Effector memory CD8-positive, alpha-beta T cell (primary cell): ENCODE measurements at regions not wholly inside any gene's neighbourhood (a gene's known extent, or its start where the extent isn't known, plus 50 kb on each side); places are given as distances from the start of the nearest gene placed in this dataset.
A peak's percentile ranks its signal among the peaks of the same experiment; 100 is the strongest.
"Not testable (repeated sequence)": the region's sequence is repeated elsewhere in the genome, so short reads cannot be mapped to it uniquely, and the experiment has no call there.

Source experiments
- ATAC-seq: fragments of 150-1000 bp; cut with Tn5 transposase; replicated peaks from 2 replicates; pipeline ENCODE4 v1.10.0; 2021; ENCODE audit warnings: mild to moderate bottlenecking, moderate library complexity
- DNase-seq, 3 experiments: peaks; one replicate each; pipeline ENCODE4 v3.0.0; 2021
- H3K27ac Mint-ChIP-seq, 2 donors: one replicate each; pipeline ENCODE4 v1.8.0; 2022; ENCODE audit warnings: mild to moderate bottlenecking in 2 of 2, mixed read lengths in 2 of 2, moderate library complexity in 2 of 2
- H3K27me3 Mint-ChIP-seq, 2 donors: one replicate each; pipeline ENCODE4 v1.8.0; 2022; ENCODE audit warnings: mixed read lengths in 2 of 2
- H3K36me3 Mint-ChIP-seq: one replicate; pipeline ENCODE4 v1.8.0; 2022; ENCODE audit warnings: mild to moderate bottlenecking, moderate library complexity, mixed read lengths; ENCODE audit not compliant: insufficient read depth
- H3K4me1 Mint-ChIP-seq, 2 donors: one replicate each; pipeline ENCODE4 v1.8.0; 2022; ENCODE audit warnings: low read depth in 2 of 2, mixed read lengths in 2 of 2
- H3K4me3 Mint-ChIP-seq, 2 donors: one replicate each; pipeline ENCODE4 v1.8.0; 2022; ENCODE audit warnings: mild to moderate bottlenecking in 2 of 2, mixed read lengths in 2 of 2, moderate library complexity in 2 of 2
- H3K9me3 Mint-ChIP-seq, 2 donors: one replicate each; pipeline ENCODE4 v1.8.0; 2022; ENCODE audit warnings: mixed read lengths in 2 of 2

- DNase-seq, result no peak
- Mint-ChIP-seq H3K9me3 (no peaks in the 10 kb centered on the region), H3K4me3 (no peak overlapping the region), H3K27ac (no peak overlapping the region), H3K27me3 (peaks cover 0 to 23% of the 10 kb centered on the region in 2 donors), H3K36me3 (no peaks in the 10 kb centered on the region), H3K4me1 (no peaks in the 10 kb centered on the region)
- no peak for ATAC-seq
Measured at GRCh38 chr3:61354604-61355003, 103.4 kb upstream of the FHIT start.

- no peak for ATAC-seq
- Mint-ChIP-seq H3K4me1 (no peaks in the 10 kb centered on the region), H3K36me3 (no peaks in the 10 kb centered on the region), H3K4me3 (no peak overlapping the region), H3K27ac (no peak overlapping the region), H3K9me3 (peaks cover 0 to 1% of the 10 kb centered on the region in 2 donors), H3K27me3 (peaks cover 0 to 23% of the 10 kb centered on the region in 2 donors)
- no peak for DNase-seq
Measured at GRCh38 chr3:61356685-61357084, 105.4 kb upstream of the FHIT start.

GRCh38 chr3:61357902-61358301 is 106.7 kb upstream of the FHIT start:
- Mint-ChIP-seq H3K27ac (no peak overlapping the region), H3K36me3 (no peaks in the 10 kb centered on the region), H3K27me3 (peaks cover 0 to 23% of the 10 kb centered on the region in 2 donors), H3K4me3 (no peak overlapping the region), H3K9me3 (peaks cover 0 to 1% of the 10 kb centered on the region in 2 donors), H3K4me1 (no peaks in the 10 kb centered on the region)
- ATAC-seq (no peak), DNase-seq (no peak)

- Mint-ChIP-seq H3K4me3 (no peak overlapping the region), H3K27me3 (peaks cover 0 to 23% of the 10 kb centered on the region in 2 donors), H3K4me1 (no peaks in the 10 kb centered on the region), H3K27ac (no peak overlapping the region), H3K9me3 (peaks cover 0 to 1% of the 10 kb centered on the region in 2 donors), H3K36me3 (no peaks in the 10 kb centered on the region)
- DNase-seq (no peak), ATAC-seq (peak; percentile 24)
Measured at GRCh38 chr3:61358364-61358763, 107.1 kb upstream of the FHIT start.

- no peak overlapping the region for H3K4me3 Mint-ChIP-seq
- no peaks in the 10 kb centered on the region for H3K36me3 Mint-ChIP-seq
- H3K27ac Mint-ChIP-seq, result no peak overlapping the region
- ATAC-seq (no peak), DNase-seq (no peak)
- H3K27me3 Mint-ChIP-seq, result peaks cover 0 to 22% of the 10 kb centered on the region in 2 donors
- peaks cover 0 to 4% of the 10 kb centered on the region in 2 donors for H3K9me3 Mint-ChIP-seq
- no peaks in the 10 kb centered on the region for H3K4me1 Mint-ChIP-seq
Measured at GRCh38 chr3:61360297-61360965, 109.2 kb upstream of the FHIT start.

GRCh38 chr3:61369678-61370077 is 118.4 kb upstream of the FHIT start:
- no peaks in the 10 kb centered on the region for H3K9me3 Mint-ChIP-seq
- H3K27ac Mint-ChIP-seq, result no peak overlapping the region
- no peaks in the 10 kb centered on the region for H3K4me1 Mint-ChIP-seq
- H3K36me3 Mint-ChIP-seq, result no peaks in the 10 kb centered on the region
- H3K4me3 Mint-ChIP-seq, result no peak overlapping the region
- H3K27me3 Mint-ChIP-seq, result no peaks in the 10 kb centered on the region
- DNase-seq, result no peak
- no peak for ATAC-seq

GRCh38 chr3:61371123-61371522 is 119.9 kb upstream of the FHIT start:
- Mint-ChIP-seq H3K4me1 (no peaks in the 10 kb centered on the region), H3K4me3 (no peak overlapping the region), H3K27me3 (no peaks in the 10 kb centered on the region), H3K9me3 (no peaks in the 10 kb centered on the region), H3K27ac (no peak overlapping the region), H3K36me3 (no peaks in the 10 kb centered on the region)
- no peak for DNase-seq
- no peak for ATAC-seq

- H3K9me3 Mint-ChIP-seq, result no peaks in the 10 kb centered on the region
Measured at GRCh38 chr3:61372723-61373122, 121.5 kb upstream of the FHIT start.

GRCh38 chr3:61378311-61378710 is 127.1 kb upstream of the FHIT start:
- no peak overlapping the region for H3K27ac Mint-ChIP-seq
- no peak overlapping the region for H3K4me3 Mint-ChIP-seq
- H3K36me3 Mint-ChIP-seq, result no peaks in the 10 kb centered on the region
- H3K9me3 Mint-ChIP-seq, result no peaks in the 10 kb centered on the region
- DNase-seq, result no peak
- peaks cover 6 to 9% of the 10 kb centered on the region in 2 donors for H3K27me3 Mint-ChIP-seq
- peaks cover 0 to 3% of the 10 kb centered on the region in 2 donors for H3K4me1 Mint-ChIP-seq
- ATAC-seq, result no peak

More at GRCh38 chr3:61372723-61373122, 121.5 kb upstream of the FHIT start:
- no peaks in the 10 kb centered on the region for H3K27me3 Mint-ChIP-seq
- no peak for ATAC-seq
- H3K27ac Mint-ChIP-seq, result no peak overlapping the region
- H3K36me3 Mint-ChIP-seq, result no peaks in the 10 kb centered on the region
- H3K4me3 Mint-ChIP-seq, result no peak overlapping the region
- no peak for DNase-seq
- H3K4me1 Mint-ChIP-seq, result no peaks in the 10 kb centered on the region

- DNase-seq (no peak), ATAC-seq (no peak)
- H3K27ac Mint-ChIP-seq, result no peak overlapping the region
- H3K36me3 Mint-ChIP-seq, result no peaks in the 10 kb centered on the region
- no peaks in the 10 kb centered on the region for H3K9me3 Mint-ChIP-seq
- peaks cover 0 to 3% of the 10 kb centered on the region in 2 donors for H3K4me1 Mint-ChIP-seq
- peaks cover 6 to 9% of the 10 kb centered on the region in 2 donors for H3K27me3 Mint-ChIP-seq
- H3K4me3 Mint-ChIP-seq, result no peak overlapping the region
Measured at GRCh38 chr3:61381745-61382392, 130.6 kb upstream of the FHIT start.

- Mint-ChIP-seq H3K27ac (no peak overlapping the region), H3K36me3 (no peaks in the 10 kb centered on the region), H3K9me3 (peaks cover 3 to 8% of the 10 kb centered on the region in 2 donors), H3K4me3 (no peak overlapping the region), H3K4me1 (no peaks in the 10 kb centered on the region), H3K27me3 (no peaks in the 10 kb centered on the region)
- DNase-seq (no peak), ATAC-seq (no peak)
Measured at GRCh38 chr3:61387817-61388216, 136.6 kb upstream of the FHIT start.

GRCh38 chr3:61393480-61393947 is 142.3 kb upstream of the FHIT start:
- H3K4me1 Mint-ChIP-seq, H3K36me3 Mint-ChIP-seq, ATAC-seq, H3K27me3 Mint-ChIP-seq, H3K4me3 Mint-ChIP-seq, DNase-seq, H3K27ac Mint-ChIP-seq, H3K9me3 Mint-ChIP-seq: not testable (repeated sequence)

GRCh38 chr3:61401359-61401758 is 150.1 kb upstream of the FHIT start:
- H3K36me3 Mint-ChIP-seq, result no peaks in the 10 kb centered on the region
- ATAC-seq (no peak), DNase-seq (no peak)
- no peaks in the 10 kb centered on the region for H3K4me1 Mint-ChIP-seq
- no peak overlapping the region for H3K4me3 Mint-ChIP-seq
- no peaks in the 10 kb centered on the region for H3K27me3 Mint-ChIP-seq
- H3K27ac Mint-ChIP-seq, result no peak overlapping the region
- H3K9me3 Mint-ChIP-seq, result peaks cover 2 to 6% of the 10 kb centered on the region in 2 donors

- H3K4me1 Mint-ChIP-seq, result no peaks in the 10 kb centered on the region
- no peak for DNase-seq
- no peak for ATAC-seq
- peaks cover 8 to 12% of the 10 kb centered on the region in 2 donors for H3K27me3 Mint-ChIP-seq
- no peak overlapping the region for H3K27ac Mint-ChIP-seq
- peaks cover 11 to 23% of the 10 kb centered on the region in 2 donors for H3K9me3 Mint-ChIP-seq
- H3K36me3 Mint-ChIP-seq, result no peaks in the 10 kb centered on the region
- no peak overlapping the region for H3K4me3 Mint-ChIP-seq
Measured at GRCh38 chr3:61407397-61407796, 154.0 kb upstream of the PTPRG start.
